ENCODE measurements at regions not wholly inside any gene's neighbourhood (a gene's known extent, or its start where the extent isn't known, plus 50 kb on each side); places are given as distances from the start of the nearest gene placed in this dataset.

GRCh38 chr5:132134384-132134783 lies 60.8 kb downstream of the CSF2 start:
- CTCF ChIA-PET, result interaction anchor here (0.6 to 1.1 kb wide), 7 partner anchors 9 to 553 kb away, joined by 3 to 4 read pairs (median 3); no protein-coding TSS in a partner anchor

DNA sequence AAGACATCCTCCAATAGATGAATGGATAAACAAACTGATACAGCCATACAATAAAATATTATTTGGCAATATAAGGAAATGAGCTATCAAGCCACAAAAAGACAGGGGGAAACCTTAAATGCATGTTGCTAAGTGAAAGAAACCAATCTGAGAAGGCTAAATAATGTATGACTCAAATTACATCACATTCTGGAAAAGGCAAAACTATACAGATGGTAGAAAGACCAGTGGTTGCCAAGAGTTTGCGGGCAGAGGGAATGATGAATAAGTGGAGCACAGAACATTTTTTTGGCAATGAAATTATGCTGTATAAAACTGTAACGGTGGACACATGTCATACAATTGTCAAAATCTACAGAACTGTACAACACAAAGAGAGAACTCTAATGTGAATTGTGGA lies 63.3 kb downstream of the CSF2 start:
- CTCF ChIA-PET, result interaction anchor here (0.9 to 1.7 kb wide), 2 partner anchors 71 to 72 kb away, joined by 3 to 6 read pairs; no protein-coding TSS in a partner anchor
- no peak overlapping the region for H3K4me3 ChIP-seq (ENCODE audit: low read depth, low read length)
- no peaks in the 10 kb centered on the region for H3K4me1 ChIP-seq (ENCODE audit: control insufficient read depth, insufficient read depth, low read length)
- no peaks in the 10 kb centered on the region for H3K9me3 ChIP-seq (ENCODE audit: control insufficient read depth, insufficient read depth, low read depth, low read length)
- no peak for TF ChIP-seq YY1 (tag by site-specific recombination; IDR thresholded peaks at IDR 0.05)
- TF ChIP-seq ZNF426 (tag by site-specific recombination; IDR thresholded peaks at IDR 0.05), result no peak
- no peak for TF ChIP-seq ZNF514 (tag by site-specific recombination; IDR thresholded peaks at IDR 0.05)
- TF ChIP-seq YY2 (tag by site-specific recombination; IDR thresholded peaks at IDR 0.05), result no peak
- no peaks in the 10 kb centered on the region for H3K36me3 ChIP-seq (ENCODE audit: control insufficient read depth in 2 of 2, insufficient read depth in 1 of 2, low read length in 2 of 2)
- no peak overlapping the region for H3K27ac ChIP-seq (ENCODE audit: extremely low read depth, low read depth, low read length)
- POLR2A ChIA-PET, result no interaction called here

More at GRCh38 chr5:132134384-132134783, 60.8 kb downstream of the CSF2 start:
- no peaks in the 10 kb centered on the region for H3K4me1 ChIP-seq (ENCODE audit: control insufficient read depth, insufficient read depth, low read length)
- no peaks in the 10 kb centered on the region for H3K36me3 ChIP-seq (ENCODE audit: control insufficient read depth in 2 of 2, insufficient read depth in 1 of 2, low read length in 2 of 2)
- H3K9me3 ChIP-seq (ENCODE audit: control insufficient read depth, insufficient read depth, low read depth, low read length), result no peaks in the 10 kb centered on the region
- no peak overlapping the region for H3K27ac ChIP-seq (ENCODE audit: extremely low read depth, low read depth, low read length)
- POLR2A ChIA-PET, result no interaction called here
- TF ChIP-seq ZNF16 (tag by site-specific recombination; IDR thresholded peaks at IDR 0.05; ENCODE audit: low read depth), result no peak
- TF ChIP-seq ZNF473 (tag by site-specific recombination; IDR thresholded peaks at IDR 0.05), result no peak
- no peak for TF ChIP-seq ZNF184 (tag by site-specific recombination; IDR thresholded peaks at IDR 0.05)
- no peak for TF ChIP-seq ZNF280C (tag by site-specific recombination; IDR thresholded peaks at IDR 0.05)
- TF ChIP-seq, protein P1, sequence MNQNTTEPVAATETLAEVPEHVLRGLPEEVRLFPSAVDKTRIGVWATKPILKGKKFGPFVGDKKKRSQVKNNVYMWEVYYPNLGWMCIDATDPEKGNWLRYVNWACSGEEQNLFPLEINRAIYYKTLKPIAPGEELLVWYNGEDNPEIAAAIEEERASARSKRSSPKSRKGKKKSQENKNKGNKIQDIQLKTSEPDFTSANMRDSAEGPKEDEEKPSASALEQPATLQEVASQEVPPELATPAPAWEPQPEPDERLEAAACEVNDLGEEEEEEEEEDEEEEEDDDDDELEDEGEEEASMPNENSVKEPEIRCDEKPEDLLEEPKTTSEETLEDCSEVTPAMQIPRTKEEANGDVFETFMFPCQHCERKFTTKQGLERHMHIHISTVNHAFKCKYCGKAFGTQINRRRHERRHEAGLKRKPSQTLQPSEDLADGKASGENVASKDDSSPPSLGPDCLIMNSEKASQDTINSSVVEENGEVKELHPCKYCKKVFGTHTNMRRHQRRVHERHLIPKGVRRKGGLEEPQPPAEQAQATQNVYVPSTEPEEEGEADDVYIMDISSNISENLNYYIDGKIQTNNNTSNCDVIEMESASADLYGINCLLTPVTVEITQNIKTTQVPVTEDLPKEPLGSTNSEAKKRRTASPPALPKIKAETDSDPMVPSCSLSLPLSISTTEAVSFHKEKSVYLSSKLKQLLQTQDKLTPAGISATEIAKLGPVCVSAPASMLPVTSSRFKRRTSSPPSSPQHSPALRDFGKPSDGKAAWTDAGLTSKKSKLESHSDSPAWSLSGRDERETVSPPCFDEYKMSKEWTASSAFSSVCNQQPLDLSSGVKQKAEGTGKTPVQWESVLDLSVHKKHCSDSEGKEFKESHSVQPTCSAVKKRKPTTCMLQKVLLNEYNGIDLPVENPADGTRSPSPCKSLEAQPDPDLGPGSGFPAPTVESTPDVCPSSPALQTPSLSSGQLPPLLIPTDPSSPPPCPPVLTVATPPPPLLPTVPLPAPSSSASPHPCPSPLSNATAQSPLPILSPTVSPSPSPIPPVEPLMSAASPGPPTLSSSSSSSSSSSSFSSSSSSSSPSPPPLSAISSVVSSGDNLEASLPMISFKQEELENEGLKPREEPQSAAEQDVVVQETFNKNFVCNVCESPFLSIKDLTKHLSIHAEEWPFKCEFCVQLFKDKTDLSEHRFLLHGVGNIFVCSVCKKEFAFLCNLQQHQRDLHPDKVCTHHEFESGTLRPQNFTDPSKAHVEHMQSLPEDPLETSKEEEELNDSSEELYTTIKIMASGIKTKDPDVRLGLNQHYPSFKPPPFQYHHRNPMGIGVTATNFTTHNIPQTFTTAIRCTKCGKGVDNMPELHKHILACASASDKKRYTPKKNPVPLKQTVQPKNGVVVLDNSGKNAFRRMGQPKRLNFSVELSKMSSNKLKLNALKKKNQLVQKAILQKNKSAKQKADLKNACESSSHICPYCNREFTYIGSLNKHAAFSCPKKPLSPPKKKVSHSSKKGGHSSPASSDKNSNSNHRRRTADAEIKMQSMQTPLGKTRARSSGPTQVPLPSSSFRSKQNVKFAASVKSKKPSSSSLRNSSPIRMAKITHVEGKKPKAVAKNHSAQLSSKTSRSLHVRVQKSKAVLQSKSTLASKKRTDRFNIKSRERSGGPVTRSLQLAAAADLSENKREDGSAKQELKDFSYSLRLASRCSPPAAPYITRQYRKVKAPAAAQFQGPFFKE (tag by site-specific recombination; IDR thresholded peaks at IDR 0.05; ENCODE audit: borderline replicate concordance), result no peak
- TF ChIP-seq SETDB1 (IDR thresholded peaks at IDR 0.05; ENCODE audit: insufficient read length, low read length), result no peak
- TF ChIP-seq ZNF629 (tag by site-specific recombination; IDR thresholded peaks at IDR 0.05), result no peak
- no peak overlapping the region for H3K4me3 ChIP-seq (ENCODE audit: low read depth, low read length)

GRCh38 chr5:132138260-132138659 lies 64.7 kb downstream of the CSF2 start:
- Histone ChIP-seq H3K9me3 (ENCODE audit: control insufficient read depth, insufficient read depth, low read depth, low read length) (no peaks in the 10 kb centered on the region), H3K4me1 (ENCODE audit: control insufficient read depth, insufficient read depth, low read length) (no peaks in the 10 kb centered on the region), H3K36me3 (ENCODE audit: control insufficient read depth in 2 of 2, insufficient read depth in 1 of 2, low read length in 2 of 2) (no peaks in the 10 kb centered on the region), H3K4me3 (ENCODE audit: low read depth, low read length) (no peak overlapping the region), H3K27ac (ENCODE audit: extremely low read depth, low read depth, low read length) (no peak overlapping the region)
- TF ChIP-seq, protein P2, sequence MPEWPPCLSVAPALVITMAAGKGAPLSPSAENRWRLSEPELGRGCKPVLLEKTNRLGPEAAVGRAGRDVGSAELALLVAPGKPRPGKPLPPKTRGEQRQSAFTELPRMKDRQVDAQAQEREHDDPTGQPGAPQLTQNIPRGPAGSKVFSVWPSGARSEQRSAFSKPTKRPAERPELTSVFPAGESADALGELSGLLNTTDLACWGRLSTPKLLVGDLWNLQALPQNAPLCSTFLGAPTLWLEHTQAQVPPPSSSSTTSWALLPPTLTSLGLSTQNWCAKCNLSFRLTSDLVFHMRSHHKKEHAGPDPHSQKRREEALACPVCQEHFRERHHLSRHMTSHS (tag by site-specific recombination; IDR thresholded peaks at IDR 0.05), result no peak
- TF ChIP-seq, protein P3, sequence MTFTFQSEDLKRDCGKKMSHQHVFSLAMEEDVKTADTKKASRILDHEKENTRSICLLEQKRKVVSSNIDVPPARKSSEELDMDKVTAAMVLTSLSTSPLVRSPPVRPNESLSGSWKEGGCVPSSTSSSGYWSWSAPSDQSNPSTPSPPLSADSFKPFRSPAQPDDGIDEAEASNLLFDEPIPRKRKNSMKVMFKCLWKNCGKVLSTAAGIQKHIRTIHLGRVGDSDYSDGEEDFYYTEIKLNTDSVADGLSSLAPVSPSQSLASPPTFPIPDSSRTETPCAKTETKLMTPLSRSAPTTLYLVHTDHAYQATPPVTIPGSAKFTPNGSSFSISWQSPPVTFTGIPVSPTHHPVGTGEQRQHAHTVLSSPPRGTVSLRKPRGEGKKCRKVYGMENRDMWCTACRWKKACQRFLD (tag by site-specific recombination; IDR thresholded peaks at IDR 0.05), result no peak
- no peak for TF ChIP-seq GLI2 (tag by site-specific recombination; IDR thresholded peaks at IDR 0.05; ENCODE audit: borderline replicate concordance, low read depth)
- TF ChIP-seq ZNF146 (tag by site-specific recombination; IDR thresholded peaks at IDR 0.05), result no peak
- ChIA-PET POLR2A (no interaction called here), CTCF (interaction anchor here (0.6 kb wide), 1 partner anchor 42 kb away, joined by 6 read pairs; no protein-coding TSS in a partner anchor)
